Cardiac fibroblast (primary cell): ENCODE measurements at regions not wholly inside any gene's neighbourhood (a gene's known extent, or its start where the extent isn't known, plus 50 kb on each side); places are given as distances from the start of the nearest gene placed in this dataset.
"Not testable (repeated sequence)": the region's sequence is repeated elsewhere in the genome, so short reads cannot be mapped to it uniquely, and the experiment has no call there.

Experiments used
- DNase-seq, 2 donors: peaks; one replicate each; pipeline versions ENCODE4 v3.0.0 to v3.0.0-alpha.2; 2010; ENCODE audit warnings: low read depth in 2 of 2
- H3K4me3 ChIP-seq, 2 donors: replicated peaks in 1 of 2; 1 replicate in 1 of 2; 2 replicates in 1 of 2; pipeline ENCODE4 v1.5.1; 2011; ENCODE audit warnings: low read depth in 2 of 2, low read length in 2 of 2, mild to moderate bottlenecking in 2 of 2, moderate library complexity in 1 of 2
- TF ChIP-seq, protein P1 (sequence below): IDR thresholded peaks from one replicate; pipeline ENCODE4 v1.5.1; 2011; ENCODE audit warnings: low read depth, mild to moderate bottlenecking, low read length, inconsistent platforms

GRCh38 chr7:93725954-93726353 lies 151.4 kb upstream of the CALCR start:
- H3K4me3 ChIP-seq = no peak overlapping the region
- no peak for DNase-seq
- TF ChIP-seq, protein P1, sequence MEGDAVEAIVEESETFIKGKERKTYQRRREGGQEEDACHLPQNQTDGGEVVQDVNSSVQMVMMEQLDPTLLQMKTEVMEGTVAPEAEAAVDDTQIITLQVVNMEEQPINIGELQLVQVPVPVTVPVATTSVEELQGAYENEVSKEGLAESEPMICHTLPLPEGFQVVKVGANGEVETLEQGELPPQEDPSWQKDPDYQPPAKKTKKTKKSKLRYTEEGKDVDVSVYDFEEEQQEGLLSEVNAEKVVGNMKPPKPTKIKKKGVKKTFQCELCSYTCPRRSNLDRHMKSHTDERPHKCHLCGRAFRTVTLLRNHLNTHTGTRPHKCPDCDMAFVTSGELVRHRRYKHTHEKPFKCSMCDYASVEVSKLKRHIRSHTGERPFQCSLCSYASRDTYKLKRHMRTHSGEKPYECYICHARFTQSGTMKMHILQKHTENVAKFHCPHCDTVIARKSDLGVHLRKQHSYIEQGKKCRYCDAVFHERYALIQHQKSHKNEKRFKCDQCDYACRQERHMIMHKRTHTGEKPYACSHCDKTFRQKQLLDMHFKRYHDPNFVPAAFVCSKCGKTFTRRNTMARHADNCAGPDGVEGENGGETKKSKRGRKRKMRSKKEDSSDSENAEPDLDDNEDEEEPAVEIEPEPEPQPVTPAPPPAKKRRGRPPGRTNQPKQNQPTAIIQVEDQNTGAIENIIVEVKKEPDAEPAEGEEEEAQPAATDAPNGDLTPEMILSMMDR = no peak

- no peak overlapping the region for H3K4me3 ChIP-seq
- TF ChIP-seq, protein P1 = no peak
- no peak for DNase-seq
Measured at GRCh38 chr7:93723424-93724124, 149.1 kb upstream of the CALCR start.

GRCh38 chr7:93720106-93720505 lies 145.6 kb upstream of the CALCR start:
- no peak overlapping the region for H3K4me3 ChIP-seq
- TF ChIP-seq, protein P1 = no peak
- DNase-seq = no peak

GRCh38 chr7:93719546-93719945 lies 145.0 kb upstream of the CALCR start:
- peak; percentile 47 to 56 for DNase-seq
- TF ChIP-seq, protein P1 = no peak
- no peak overlapping the region for H3K4me3 ChIP-seq

GRCh38 chr7:93717217-93717900 lies 142.8 kb upstream of the CALCR start:
- TF ChIP-seq, protein P1 = no peak
- H3K4me3 ChIP-seq = no peak overlapping the region
- peak; percentile 21 to 84 for DNase-seq

DNA sequence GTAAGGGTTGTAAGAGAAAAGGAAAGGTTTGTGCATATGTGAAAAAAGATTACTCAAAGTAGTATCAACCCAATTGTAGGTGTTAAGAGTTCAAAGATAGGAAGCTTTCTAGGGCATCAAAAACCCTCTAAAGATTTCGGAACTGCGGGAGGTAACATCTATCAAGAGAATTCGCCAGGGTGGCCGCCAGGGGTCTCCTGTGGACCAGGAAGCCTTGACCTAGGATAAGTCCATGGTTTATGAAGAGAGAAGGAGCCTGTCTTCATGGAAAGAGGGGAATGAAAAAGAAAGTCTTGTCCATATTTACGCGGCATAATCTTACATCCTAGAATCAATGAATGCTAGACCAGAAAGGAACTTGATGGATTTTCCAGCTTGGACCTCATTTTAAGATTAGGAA lies 140.7 kb upstream of the CALCR start:
- peak; percentile 77 to 80 for DNase-seq
- TF ChIP-seq, protein P1 = peak; percentile 80

DNA sequence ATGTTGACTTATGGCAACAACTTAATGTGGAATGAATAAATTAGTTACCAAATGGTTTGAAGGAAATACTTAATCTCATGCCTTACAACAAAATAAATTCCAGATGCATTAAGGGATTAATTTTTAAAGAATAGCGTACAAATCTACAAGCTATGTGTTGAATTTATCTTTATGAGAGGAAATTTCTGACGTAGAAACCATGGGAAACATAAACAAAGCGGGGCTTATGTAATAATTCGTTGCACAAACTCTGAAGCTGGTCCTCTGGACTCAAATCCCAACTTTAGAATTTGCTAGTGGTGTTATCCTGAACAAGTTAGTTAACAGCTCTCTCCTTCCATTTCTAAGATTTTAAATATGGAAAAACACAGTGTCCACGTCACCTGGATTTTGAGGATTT lies 137.4 kb upstream of the CALCR start:
- DNase-seq = no peak
- TF ChIP-seq, protein P1 = no peak
- no peak overlapping the region for H3K4me3 ChIP-seq

More for the DNA sequence above, 140.7 kb upstream of the CALCR start:
- H3K4me3 ChIP-seq = no peak overlapping the region

GRCh38 chr7:93708255-93708654 lies 133.7 kb upstream of the CALCR start:
- DNase-seq, H3K4me3 ChIP-seq: not testable (repeated sequence)
